ENCODE measurements at regions not wholly inside any gene's neighbourhood (a gene's known extent, or its start where the extent isn't known, plus 50 kb on each side); places are given as distances from the start of the nearest gene placed in this dataset.
"Not testable (repeated sequence)": the region's sequence is repeated elsewhere in the genome, so short reads cannot be mapped to it uniquely, and the experiment has no call there.

- H3K9ac ChIP-seq (ENCODE audit: low read depth, low read length); BruUV-seq (replicated peaks); H3K9me1 ChIP-seq (ENCODE audit: insufficient read depth, low read length); H3K23ac ChIP-seq (ENCODE audit: low read depth, low read length); H2AK5ac ChIP-seq (ENCODE audit: low read depth, low read length); H2AK9ac ChIP-seq (replicated peaks; ENCODE audit: low read depth, low read length, poor library complexity); intact Hi-C loops (cut with micrococcal nuclease); H3K56ac ChIP-seq (ENCODE audit: extremely low read depth, insufficient read depth, low read length); H3K9me3 ChIP-seq (ENCODE audit: control insufficient read depth, insufficient read depth, low read length); in situ Hi-C loops (cut with MboI; ENCODE audit: low sequenced_read_pairs); H2AFZ ChIP-seq (replicated peaks; ENCODE audit: low read length, poor library complexity); H3K4me3 ChIP-seq (ENCODE audit: insufficient read depth, low read depth, low read length); H3K4ac ChIP-seq (ENCODE audit: low read depth, low read length); H3K14ac ChIP-seq (replicated peaks; ENCODE audit: low read depth, low read length); H3K27me3 ChIP-seq (ENCODE audit: control insufficient read depth, insufficient read depth, low read length); H3K79me1 ChIP-seq (ENCODE audit: low read depth in 1 of 2, low read length in 2 of 2); POLR2A ChIA-PET (ENCODE audit: unreplicated experiment); H3K36me3 ChIP-seq (ENCODE audit: control insufficient read depth, insufficient read depth, low read length); H3K4me1 ChIP-seq (ENCODE audit: control insufficient read depth, insufficient read depth, low read length); H4K5ac ChIP-seq (ENCODE audit: low read depth, low read length); H3K27ac ChIP-seq (ENCODE audit: insufficient read depth, low read length); H2BK20ac ChIP-seq (ENCODE audit: low read depth, low read length); H3K18ac ChIP-seq (ENCODE audit: low read depth, low read length); DNase-seq; H4K91ac ChIP-seq (ENCODE audit: insufficient read depth, low read depth, low read length); dilution Hi-C loops (cut with HindIII; ENCODE audit: low sequenced_read_pairs, unreplicated experiment); H4K8ac ChIP-seq (ENCODE audit: low read depth in 2 of 2, low read length in 2 of 2); H2BK5ac ChIP-seq (ENCODE audit: low read depth, low read length, poor library complexity, severe bottlenecking); H2BK15ac ChIP-seq (ENCODE audit: low read depth, low read length); H2BK120ac ChIP-seq (ENCODE audit: low read depth, low read length); CTCF ChIA-PET; H3K4me2 ChIP-seq (ENCODE audit: low read depth, low read length); ATAC-seq (ENCODE audit: low read depth); H4K20me1 ChIP-seq (ENCODE audit: insufficient read depth, low read length): not testable (repeated sequence)
- WGBS, 2 experiments (ENCODE audit: extremely low coverage in 2 of 2, insufficient read length in 1 of 2) = no CpG with 5 or more reads among the region's 3 CpGs
Measured at GRCh38 chr4:189653130-189653653, 287.5 kb upstream of the FRG1 start.

- H2AK5ac ChIP-seq (ENCODE audit: low read depth, low read length); in situ Hi-C loops (cut with MboI; ENCODE audit: low sequenced_read_pairs); CTCF ChIA-PET; POLR2A ChIA-PET (ENCODE audit: unreplicated experiment); H3K27me3 ChIP-seq (ENCODE audit: control insufficient read depth, insufficient read depth, low read length); H3K36me3 ChIP-seq (ENCODE audit: control insufficient read depth, insufficient read depth, low read length); H4K20me1 ChIP-seq (ENCODE audit: insufficient read depth, low read length); dilution Hi-C loops (cut with HindIII; ENCODE audit: low sequenced_read_pairs, unreplicated experiment); H3K4me1 ChIP-seq (ENCODE audit: control insufficient read depth, insufficient read depth, low read length); H3K9me1 ChIP-seq (ENCODE audit: insufficient read depth, low read length); H4K5ac ChIP-seq (ENCODE audit: low read depth, low read length); intact Hi-C loops (cut with micrococcal nuclease); H3K14ac ChIP-seq (replicated peaks; ENCODE audit: low read depth, low read length); BruUV-seq (replicated peaks); H2BK120ac ChIP-seq (ENCODE audit: low read depth, low read length); H3K9ac ChIP-seq (ENCODE audit: low read depth, low read length); H3K18ac ChIP-seq (ENCODE audit: low read depth, low read length); H3K4ac ChIP-seq (ENCODE audit: low read depth, low read length); H2BK20ac ChIP-seq (ENCODE audit: low read depth, low read length); H3K79me1 ChIP-seq (ENCODE audit: low read depth in 1 of 2, low read length in 2 of 2); H3K56ac ChIP-seq (ENCODE audit: extremely low read depth, insufficient read depth, low read length); H3K27ac ChIP-seq (ENCODE audit: insufficient read depth, low read length); H2AK9ac ChIP-seq (replicated peaks; ENCODE audit: low read depth, low read length, poor library complexity); H3K4me2 ChIP-seq (ENCODE audit: low read depth, low read length); ATAC-seq (ENCODE audit: low read depth); H2AFZ ChIP-seq (replicated peaks; ENCODE audit: low read length, poor library complexity); H2BK15ac ChIP-seq (ENCODE audit: low read depth, low read length); H3K4me3 ChIP-seq (ENCODE audit: insufficient read depth, low read depth, low read length); H4K91ac ChIP-seq (ENCODE audit: insufficient read depth, low read depth, low read length); H3K23ac ChIP-seq (ENCODE audit: low read depth, low read length); H2BK5ac ChIP-seq (ENCODE audit: low read depth, low read length, poor library complexity, severe bottlenecking); H3K9me3 ChIP-seq (ENCODE audit: control insufficient read depth, insufficient read depth, low read length); DNase-seq; H4K8ac ChIP-seq (ENCODE audit: low read depth in 2 of 2, low read length in 2 of 2): not testable (repeated sequence)
- 100% methylated on average over 1 of the region's 7 CpGs; no CpG with 5 or more reads in 1 of the 2 experiments for WGBS, 2 experiments (ENCODE audit: extremely low coverage in 2 of 2, insufficient read length in 1 of 2)
Measured at GRCh38 chr4:189653983-189654382, 286.7 kb upstream of the FRG1 start.

All from IMR-90 (cell line).